DOHH2 (cell line): ENCODE measurements at regions not wholly inside any gene's neighbourhood (a gene's known extent, or its start where the extent isn't known, plus 50 kb on each side); places are given as distances from the start of the nearest gene placed in this dataset.
"Not testable (repeated sequence)": the region's sequence is repeated elsewhere in the genome, so short reads cannot be mapped to it uniquely, and the experiment has no call there.

Experiments used
- EZH2phosphoT487 ChIP-seq: fragments of 200-600 bp; sonication (generic); IDR thresholded peaks from 2 replicates; pipeline ENCODE4 v1.6.1; 2017; ENCODE audit warnings: borderline replicate concordance, mild to moderate bottlenecking, antibody characterized with exemption, low read length, moderate library complexity, mixed read lengths
- TF ChIP-seq, protein P1 (sequence below): fragments of 200-600 bp; sonication (generic); IDR thresholded peaks from one replicate; pipeline ENCODE4 v1.5.1; 2014; ENCODE audit warnings: antibody characterized with exemption, mild to moderate bottlenecking, low read depth, low read length; ENCODE audit not compliant: poor library complexity, severe bottlenecking

- TF ChIP-seq EZH2phosphoT487, result not testable (repeated sequence)
- TF ChIP-seq, protein P1, sequence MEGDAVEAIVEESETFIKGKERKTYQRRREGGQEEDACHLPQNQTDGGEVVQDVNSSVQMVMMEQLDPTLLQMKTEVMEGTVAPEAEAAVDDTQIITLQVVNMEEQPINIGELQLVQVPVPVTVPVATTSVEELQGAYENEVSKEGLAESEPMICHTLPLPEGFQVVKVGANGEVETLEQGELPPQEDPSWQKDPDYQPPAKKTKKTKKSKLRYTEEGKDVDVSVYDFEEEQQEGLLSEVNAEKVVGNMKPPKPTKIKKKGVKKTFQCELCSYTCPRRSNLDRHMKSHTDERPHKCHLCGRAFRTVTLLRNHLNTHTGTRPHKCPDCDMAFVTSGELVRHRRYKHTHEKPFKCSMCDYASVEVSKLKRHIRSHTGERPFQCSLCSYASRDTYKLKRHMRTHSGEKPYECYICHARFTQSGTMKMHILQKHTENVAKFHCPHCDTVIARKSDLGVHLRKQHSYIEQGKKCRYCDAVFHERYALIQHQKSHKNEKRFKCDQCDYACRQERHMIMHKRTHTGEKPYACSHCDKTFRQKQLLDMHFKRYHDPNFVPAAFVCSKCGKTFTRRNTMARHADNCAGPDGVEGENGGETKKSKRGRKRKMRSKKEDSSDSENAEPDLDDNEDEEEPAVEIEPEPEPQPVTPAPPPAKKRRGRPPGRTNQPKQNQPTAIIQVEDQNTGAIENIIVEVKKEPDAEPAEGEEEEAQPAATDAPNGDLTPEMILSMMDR, result not testable (repeated sequence)
Measured at GRCh38 chr7:113269592-113269991, 151.2 kb upstream of the SMIM30 start.
